SHP77 treated with DMSO at 0.1 percent for 48 hours (cell line): ENCODE measurements at regions not wholly inside any gene's neighbourhood (a gene's known extent, or its start where the extent isn't known, plus 50 kb on each side); places are given as distances from the start of the nearest gene placed in this dataset.

Experiments used
- DNase-seq: peaks from one replicate; lab custom pipeline; 2025; lab: John Stamatoyannopoulos, UW

DNA sequence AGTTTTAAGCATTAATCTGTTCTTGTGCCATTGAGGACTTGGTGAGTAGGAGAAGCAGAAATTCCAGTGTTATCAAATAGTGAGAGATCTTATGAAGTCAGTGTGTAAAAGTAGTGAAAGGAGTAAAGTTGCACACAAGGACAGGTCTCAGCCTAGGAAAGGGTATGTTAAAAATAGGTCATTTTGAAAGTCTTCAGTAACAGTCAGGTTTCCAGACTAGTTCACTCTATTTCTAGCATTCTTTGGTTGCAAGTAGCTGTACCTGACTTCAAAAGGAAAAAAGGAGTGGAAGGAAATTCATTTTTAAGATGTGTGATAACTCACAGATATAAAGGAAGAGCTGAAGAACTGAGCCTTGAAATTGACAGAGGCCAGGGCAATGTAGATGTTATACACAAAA, 250.1 kb upstream of the SATB1 start:
- no peak for DNase-seq

DNA sequence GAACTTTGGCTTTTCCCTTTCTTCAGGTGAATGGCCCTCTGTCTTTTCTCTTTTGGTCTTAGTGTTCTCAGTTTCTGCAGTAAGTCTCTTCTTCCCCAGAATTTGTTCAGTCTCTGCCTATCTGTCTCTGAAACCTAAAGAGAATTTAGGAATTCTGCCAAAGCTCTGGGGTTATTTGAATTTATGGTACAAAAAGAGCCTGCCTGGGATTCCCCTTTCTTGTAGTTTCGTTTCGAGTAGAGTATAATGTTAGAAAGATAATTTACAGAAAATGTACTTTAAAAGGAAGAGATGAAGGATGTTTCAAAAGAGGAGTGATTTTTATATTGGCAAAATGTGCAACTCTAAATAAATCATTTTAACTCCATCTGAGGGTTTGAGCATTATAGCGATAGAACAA, 247.4 kb upstream of the SATB1 start:
- DNase-seq: no peak

DNA sequence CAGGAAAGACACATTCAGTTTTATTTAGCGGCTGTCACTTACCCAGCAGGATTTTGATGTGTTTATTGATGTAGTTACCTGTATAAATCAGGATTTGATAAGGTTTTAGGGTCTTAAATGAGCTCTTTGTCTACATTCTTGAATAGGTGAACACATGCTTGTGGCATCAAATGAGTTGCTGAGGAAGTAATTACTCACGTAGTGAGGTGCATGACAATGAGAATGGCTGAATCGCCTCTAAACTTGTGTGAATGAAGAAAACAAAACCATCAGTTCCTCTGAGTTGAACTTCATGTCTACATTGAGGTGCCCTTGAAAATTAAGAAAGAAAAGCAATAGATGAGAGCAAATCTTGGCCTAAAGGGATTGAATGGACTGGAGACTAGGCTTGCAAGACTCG, 245.6 kb upstream of the SATB1 start:
- no peak for DNase-seq

DNA sequence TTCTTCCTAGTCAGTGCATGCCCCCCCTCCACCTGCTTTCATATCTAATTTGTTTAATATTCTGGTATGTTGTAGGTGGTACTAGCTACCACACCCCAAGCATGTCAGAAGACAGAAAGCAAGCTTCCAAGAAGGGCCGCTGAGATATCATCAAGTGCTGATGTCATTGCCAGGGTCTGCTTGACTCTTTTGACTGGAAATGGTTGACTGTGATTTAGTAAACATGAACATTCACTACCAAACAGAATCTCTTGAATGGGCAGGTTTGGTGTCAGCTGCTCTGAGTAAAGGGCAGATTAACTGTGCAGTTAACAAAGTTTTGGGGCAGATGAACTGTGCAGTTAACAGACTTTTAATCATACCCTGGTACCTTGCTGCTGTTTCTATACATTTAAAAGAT, 244.2 kb upstream of the SATB1 start:
- no peak for DNase-seq

DNA sequence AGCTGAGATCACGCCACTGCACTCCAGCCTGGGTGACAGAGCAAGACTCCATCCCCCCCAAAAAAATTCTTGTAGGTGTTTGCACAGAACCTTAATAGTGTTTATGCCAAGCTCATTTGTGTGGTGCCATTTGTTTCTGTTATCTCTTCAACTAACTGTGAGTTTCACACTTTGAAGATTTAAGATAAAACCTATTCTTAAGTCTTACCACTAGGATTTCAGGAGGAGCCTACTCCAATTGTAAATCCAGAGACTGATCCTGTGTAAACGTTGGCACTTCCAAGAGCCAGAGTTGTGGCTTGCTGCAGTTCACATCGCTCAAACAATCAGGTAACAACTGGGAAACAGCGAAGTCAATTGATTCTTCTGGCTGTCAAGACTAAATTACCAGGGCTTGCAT, 242.4 kb upstream of the SATB1 start:
- DNase-seq: no peak

DNA sequence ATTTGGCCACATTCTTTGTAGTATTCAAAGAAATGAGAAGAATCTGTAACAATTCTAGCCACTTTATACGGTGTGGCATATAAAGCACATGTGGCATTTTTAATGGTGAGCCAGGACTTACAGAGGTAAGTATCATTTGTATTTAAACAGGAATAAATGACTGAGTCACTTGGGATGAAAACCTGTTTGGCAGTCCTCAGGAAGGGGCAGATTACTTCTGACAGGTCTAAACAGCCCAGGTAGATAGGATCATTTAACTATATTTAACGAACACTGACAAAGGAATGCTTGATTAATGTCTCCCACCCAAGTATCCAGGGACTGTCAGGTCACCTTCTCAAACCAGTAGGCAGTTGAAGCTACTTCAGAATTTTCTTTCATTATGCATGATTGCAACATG, 241.5 kb upstream of the SATB1 start:
- DNase-seq: no peak

DNA sequence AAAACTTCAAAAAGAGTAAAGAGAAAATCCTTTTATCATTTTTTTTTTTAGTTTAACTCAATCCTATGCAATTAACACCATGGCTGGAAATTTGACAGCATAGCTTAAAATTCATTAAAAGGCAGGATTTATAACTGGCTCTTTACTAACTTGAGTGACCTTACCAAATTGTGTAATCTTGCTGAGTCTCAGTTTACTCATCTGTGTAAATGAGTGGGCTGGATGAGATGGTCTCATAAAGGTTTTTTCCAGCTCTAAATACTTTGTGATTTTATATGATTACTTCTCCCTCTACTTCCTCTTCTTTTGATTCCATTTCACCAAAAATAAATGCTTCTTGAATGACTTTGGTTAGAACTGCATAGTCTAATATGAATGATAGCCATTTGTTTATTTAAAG, 234.9 kb upstream of the SATB1 start:
- DNase-seq: no peak

DNA sequence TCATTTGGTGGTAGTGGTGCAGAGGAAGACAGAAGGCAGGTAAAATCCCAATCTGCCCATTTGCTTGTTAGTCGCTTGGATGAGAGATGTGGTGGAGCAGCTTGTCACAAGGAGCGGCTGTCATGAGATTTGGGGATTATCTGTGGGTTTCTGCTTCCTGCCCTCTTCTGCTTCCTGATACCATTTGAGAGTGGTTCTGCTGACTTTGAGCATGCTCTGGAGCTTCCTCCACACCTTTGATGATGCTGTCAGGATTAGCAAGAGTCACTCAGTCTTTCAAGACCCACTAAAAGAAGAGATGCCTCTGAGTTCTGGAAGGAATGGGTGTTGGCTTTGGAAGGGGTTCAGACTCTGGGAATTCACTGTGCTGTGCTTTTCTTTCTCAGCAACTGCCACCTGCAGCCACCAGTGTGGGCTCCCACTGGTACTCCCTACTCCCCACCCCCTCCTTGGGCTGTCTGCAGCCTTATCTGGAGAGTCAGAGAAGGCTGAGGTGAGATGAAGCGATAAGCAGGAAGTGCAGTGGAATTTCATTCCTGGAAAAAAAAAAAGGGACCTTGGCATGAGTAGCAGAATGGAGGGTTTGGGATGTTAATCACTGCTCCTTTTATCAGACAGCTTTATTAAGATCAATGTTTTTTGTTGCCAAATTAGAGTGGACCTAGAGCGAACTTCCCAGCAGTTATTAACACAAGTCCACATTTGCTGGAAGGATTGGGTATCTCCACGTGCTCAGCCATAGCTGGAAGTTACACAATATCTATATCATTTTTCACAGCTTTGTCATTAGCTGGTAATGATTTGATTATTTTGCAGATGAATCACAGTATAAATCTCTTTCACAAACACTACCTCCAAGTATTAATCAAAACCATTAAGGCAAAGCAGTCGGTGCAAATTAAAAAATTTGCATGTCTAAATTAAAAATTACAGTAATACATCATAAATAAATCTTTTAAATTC, 233.0 kb upstream of the SATB1 start:
- DNase-seq: no peak

DNA sequence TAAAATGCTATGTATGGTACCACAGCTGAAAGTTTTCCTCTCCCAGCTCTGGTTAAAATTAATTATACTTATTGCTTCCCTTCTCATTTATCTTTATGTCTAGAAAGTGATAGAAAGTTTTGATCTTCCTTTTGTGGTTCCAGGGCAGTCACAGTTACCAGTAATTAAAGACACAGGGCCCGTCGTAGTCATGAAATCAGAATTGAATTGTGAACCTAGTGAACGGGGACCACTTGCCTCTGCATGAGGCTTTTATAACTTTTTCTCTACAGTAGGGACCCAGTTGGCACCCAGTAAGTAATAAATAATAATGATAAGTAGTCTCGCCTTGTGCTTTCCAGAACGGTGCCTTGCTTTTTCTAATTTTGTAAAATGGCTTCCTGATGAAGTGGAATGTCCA, 231.7 kb upstream of the SATB1 start:
- DNase-seq: no peak

DNA sequence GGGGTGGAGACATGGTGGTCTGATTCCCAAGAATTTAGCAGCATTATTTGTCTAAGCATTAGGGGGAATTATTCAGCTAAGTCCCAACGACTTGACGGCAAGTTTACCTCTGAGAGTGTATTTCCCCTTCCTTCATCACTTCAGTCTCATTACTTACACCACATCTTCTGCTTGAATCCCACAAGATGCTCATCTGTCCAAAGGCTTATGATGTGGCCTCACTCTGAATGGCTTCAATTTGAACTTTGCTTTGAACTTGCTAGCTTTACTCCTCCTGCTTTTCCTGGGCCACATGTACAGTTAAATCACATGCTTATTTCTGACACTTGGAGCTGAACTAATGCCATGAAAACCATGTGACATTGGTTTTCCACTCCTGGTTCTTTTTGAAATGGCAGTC, 231.3 kb upstream of the SATB1 start:
- DNase-seq: no peak

DNA sequence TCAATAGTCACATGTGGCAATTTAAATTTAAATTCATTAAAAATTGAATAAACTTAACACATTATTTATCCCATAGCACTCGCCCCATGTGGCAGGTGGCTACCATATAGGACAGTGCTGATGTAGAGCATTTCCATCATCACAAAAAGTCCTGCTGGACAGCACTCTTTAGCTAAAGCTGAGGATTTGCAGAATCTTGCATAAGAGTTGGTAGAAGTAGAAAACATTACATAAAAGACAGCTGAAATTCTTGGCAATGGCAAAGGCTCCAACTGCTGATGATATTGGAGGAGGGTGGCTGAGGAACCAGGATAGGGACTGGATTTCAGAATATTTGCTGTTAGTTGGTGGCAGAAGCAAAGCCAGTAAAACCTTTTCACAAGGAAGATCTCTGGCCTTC, 230.7 kb upstream of the SATB1 start:
- no peak for DNase-seq

DNA sequence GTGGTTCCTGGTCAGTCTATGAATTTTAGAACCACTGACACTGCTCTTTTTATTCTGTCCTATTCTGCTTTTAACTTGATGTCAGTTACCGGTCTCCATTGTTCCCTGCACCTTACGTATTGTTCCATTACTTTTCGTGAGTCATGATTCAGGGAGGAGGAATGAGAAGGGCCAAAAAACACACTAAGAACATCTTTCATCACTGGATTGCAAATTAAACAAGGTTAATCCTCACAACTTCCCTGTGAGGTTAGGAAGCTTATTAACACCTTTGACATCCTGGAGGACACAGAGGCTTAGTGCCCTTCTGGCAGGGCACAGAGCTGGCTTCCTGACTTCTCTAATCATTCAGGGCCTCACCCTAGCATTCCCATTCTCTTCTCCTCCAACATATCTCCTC, 227.6 kb upstream of the SATB1 start:
- no peak for DNase-seq

DNA sequence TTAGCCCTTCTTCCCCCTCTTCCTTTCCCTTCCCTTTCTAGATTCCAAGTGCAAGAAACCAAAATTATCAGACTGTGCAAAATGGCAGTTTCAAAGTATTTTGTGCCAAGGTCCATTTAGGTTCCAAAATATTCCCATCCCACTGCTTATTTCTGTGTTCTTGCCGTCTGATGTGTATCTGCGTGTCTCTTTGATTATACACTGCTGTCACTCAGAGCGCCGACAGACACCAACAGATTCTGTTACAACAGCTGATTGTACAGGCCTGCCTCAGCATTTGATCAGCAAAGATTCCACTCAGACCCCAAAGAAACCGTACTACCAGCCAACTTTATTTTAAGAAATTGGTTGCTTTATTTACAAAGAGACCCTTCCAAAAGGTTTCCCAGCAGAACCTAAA, 225.6 kb upstream of the SATB1 start:
- no peak for DNase-seq

DNA sequence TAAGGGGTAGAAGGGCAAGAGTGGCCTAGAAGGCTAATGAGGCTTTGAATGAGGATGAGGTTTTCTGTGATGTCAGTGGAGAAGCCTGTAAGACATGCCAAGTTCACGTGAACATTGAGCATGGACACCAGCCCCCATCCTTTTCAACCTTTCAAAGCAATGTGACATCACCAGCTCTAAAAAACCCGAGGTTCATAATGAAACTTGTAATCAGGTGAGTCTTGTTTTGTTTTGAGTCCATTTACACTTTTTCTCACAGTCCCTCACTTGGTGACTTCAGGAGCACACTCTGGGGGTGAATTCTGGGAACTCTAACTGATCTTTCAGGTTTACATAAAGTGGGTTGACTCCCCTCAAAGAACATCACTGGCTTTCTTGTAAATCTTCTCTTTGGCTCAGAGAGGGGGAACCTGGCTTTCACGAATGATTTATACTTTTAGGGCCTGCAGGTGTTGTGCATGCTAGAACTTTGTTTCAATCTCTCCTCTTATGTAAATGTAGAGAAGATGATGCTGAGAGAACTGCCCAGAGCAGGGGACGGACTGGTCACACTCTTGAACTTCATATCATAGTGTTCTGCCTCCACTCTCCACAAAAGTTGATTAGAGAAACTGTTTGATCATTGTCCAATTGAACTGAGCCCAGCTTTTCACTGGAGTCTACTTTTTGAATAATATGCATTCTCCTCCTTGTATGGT, 224.7 kb upstream of the SATB1 start:
- no peak for DNase-seq

DNA sequence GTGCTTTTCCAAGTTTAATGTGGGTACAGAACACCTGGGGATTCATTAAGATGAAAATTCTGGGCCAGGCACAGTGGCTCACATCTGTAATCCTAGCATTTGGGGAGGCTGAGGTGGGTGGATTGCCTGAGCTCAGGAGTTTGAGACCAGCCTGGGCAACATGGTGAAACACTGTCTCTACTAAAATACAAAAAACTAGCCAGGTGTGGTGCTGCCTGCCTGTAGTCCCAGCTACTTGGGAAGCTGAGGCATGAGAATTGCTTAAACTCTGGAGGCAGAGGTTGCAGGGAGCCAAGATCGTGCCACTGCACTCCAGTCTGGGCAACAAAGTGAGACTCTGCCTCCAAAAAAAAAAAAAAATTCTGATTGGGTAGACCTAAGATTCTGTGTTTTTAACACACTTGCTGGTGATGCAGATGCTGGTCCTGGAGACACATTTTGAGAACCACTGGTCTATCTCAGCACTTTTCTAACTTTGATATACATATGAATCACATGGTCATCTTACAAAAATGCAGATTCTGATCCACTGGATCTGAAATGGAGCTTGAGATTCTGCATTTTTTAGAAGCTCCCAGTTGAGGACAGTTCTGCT, 223.8 kb upstream of the SATB1 start:
- DNase-seq: no peak

DNA sequence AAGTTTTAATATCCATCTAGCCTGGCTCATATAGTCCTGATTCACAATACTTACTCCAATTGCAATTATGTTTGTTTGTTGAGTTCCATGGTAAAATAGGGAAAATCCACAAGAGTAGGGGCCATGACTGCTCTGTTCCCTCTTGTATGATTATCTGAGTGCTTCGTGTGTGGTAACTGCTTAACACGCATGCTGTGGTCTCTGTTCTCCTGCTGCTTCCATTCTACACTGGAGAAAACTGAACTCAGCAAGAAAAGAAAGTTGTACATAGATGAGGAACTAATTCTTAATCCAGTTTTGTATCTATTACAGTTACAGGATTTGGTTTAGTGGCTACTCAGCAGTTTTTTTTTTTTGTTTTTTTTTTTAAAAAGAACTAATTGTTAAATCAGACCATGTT, 223.0 kb upstream of the SATB1 start:
- DNase-seq: no peak

DNA sequence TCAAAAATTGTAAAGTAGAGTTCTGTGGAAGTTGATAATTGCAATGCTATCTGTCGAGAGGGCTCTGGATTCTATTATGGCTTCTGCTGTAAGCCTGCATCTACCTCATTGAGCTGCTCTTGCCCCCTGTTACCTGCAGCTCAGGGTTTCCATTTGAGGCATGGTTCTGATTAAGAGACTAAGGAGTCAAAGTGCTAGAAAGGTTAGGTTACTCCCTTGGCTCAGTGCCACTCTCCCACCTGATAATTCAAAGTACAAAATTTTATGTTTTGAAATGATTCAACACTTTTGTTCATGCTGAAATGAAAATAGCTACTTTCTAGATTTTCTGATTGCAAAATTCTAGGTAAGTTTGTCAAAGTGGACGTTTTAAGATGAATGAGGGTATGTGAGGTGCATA, 220.5 kb upstream of the SATB1 start:
- no peak for DNase-seq

DNA sequence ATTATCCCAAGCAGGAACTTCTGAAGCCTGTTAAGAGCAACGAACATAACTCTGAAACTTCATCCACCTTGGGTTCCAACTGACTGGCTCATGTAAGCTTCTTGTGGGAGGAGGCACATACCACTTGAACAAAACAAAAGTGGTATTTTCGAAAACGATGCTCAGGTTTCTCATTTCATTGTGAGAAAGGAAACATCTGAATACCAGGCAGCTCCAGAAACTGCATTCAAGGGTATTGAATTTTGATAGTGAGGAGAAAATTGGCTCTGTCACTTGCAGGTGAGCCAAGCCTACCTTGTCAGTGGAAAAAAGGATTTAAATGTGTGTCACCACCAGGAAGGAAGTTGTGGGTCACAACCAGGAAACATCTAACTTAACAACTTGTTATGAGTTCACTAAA, 218.1 kb upstream of the SATB1 start:
- DNase-seq: no peak

DNA sequence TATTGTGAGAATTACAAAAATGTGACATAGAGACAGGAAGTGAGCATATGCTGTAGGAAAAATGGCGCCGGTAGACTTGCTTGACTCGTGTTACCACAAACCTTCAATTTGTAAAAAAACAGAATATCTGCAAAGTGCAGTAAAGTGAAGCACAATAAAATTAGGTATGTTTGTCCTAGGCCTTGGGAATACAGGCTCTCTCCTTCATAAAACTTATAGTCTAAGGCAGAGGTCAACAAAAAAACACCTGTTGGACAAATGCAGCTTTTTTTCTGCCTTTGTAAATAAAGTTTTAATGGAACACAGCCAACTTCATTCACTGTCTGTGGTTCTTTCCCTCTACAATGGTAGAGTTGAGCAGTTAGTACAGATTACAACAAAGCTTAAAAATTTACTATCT, 216.8 kb upstream of the SATB1 start:
- no peak for DNase-seq

DNA sequence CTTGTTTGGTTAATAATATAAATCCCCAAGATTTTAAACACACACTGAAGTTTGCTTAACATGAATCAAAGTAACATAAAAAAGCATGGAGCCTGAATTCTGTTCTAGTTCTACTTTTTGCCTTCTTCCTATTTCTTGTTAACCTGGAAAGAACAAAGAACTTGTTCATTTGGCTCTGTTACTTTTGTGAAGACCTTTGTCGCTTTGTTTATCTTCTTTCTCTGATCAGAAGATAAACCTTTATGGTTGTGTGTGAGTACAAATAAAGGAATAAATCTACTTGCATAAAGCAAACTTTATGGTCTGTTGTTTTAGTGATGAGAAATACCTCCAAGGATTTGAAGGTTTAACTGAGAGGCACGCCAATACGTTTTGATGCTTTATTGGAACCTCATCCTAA, 210.1 kb upstream of the SATB1 start:
- DNase-seq: no peak

DNA sequence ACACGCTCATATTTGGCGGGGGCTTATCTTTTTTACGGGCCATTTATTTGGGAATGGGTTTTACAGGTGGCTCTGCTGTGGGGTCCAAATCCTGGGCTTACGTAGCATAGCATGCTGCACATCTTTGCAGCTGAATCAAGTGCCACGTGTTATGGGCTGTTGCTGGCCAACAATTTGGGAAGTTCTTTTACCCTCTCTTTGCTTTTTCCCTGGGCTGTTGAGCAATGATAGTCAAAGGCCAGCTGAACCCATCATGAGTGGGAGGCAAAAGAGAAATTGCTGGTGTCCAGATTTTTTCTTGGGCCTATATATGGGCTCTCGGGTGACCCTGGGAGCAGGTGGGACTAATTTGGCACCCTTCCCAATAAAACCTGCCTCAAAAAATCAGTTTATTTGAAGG, 209.3 kb upstream of the SATB1 start:
- DNase-seq: no peak

DNA sequence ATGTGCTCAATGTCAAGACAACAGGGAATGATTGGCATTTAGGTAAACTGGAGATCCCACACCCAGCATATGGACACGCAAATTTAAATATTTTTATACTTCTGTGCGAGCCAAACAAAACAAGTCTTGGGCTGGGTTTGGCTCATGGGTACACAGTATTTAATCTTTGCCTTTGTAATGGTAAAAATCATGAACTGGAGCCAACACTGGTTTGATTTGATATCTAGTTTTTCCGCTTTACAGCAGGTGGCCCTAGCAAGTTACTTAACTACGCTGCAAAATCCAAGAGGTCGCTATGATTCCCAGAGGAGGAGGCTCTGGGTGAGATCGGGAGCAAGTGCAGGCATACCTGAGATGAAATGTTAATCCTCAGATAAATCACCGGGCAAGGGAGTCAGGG, 207.9 kb upstream of the SATB1 start:
- DNase-seq: no peak

DNA sequence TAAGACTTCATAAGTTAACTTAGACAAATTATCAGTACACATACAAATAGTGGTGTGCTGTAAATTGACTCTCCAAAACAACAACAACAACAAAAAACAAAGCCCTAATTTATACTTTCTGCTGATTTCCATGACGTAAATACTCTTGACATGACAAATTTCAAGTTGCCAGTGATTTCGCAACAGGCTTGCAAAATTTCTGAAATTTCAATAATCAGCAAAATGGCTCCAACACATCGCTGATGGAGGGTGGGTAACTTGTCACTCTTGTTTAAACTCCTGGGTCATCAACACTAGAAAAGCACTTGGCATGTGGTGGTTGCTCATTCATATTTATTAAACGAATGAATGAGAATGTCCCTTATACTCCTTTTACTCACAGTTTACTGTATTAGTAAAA, 205.2 kb upstream of the SATB1 start:
- DNase-seq: no peak
